ENCODE measurements at regions not wholly inside any gene's neighbourhood (a gene's known extent, or its start where the extent isn't known, plus 50 kb on each side); places are given as distances from the start of the nearest gene placed in this dataset.

DNA sequence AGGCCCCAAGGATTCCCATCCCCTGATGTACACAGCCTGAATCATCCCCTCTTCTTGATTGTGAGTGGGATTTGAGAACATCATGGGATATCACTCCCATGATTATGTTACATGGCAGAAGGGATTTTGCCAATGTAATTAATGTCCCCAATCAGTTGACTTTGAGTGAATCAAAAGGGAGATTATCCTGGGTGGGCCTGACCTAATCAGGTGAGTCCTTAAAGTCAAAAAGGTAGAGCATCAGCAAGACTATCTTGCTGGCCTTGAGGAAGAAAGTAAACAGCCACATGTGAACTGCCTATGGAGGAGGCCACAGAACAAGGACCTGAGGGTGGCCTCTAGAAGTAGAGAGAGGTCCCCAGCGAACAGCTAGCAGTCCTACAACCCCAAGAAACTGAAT lies 203.1 kb upstream of the ATP6AP2 start:
- Histone ChIP-seq H3K4me3 (no peak overlapping the region), H3K9me3 (replicated peaks in 1 of 3) (no peaks in the 10 kb centered on the region), H3K27ac (no peak overlapping the region), H3K4me1 (replicated peaks in 1 of 2) (no peaks in the 10 kb centered on the region), H3K27me3 (no peaks in the 10 kb centered on the region), H3K36me3 (replicated peaks in 1 of 2) (no peaks in the 10 kb centered on the region)
- no peak for DNase-seq
- intact Hi-C loops (cut with DNase I) = no loop called here
- 88 to 100% (median 96%) methylated on average over 1 of the region's 1 CpG for WGBS, 4 donors
- TF ChIP-seq POLR2A (IDR thresholded peaks at IDR 0.05) = no peak
- TF ChIP-seq, protein P1, sequence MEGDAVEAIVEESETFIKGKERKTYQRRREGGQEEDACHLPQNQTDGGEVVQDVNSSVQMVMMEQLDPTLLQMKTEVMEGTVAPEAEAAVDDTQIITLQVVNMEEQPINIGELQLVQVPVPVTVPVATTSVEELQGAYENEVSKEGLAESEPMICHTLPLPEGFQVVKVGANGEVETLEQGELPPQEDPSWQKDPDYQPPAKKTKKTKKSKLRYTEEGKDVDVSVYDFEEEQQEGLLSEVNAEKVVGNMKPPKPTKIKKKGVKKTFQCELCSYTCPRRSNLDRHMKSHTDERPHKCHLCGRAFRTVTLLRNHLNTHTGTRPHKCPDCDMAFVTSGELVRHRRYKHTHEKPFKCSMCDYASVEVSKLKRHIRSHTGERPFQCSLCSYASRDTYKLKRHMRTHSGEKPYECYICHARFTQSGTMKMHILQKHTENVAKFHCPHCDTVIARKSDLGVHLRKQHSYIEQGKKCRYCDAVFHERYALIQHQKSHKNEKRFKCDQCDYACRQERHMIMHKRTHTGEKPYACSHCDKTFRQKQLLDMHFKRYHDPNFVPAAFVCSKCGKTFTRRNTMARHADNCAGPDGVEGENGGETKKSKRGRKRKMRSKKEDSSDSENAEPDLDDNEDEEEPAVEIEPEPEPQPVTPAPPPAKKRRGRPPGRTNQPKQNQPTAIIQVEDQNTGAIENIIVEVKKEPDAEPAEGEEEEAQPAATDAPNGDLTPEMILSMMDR (IDR thresholded peaks at IDR 0.05) = no peak

- TF ChIP-seq, protein P1 (IDR thresholded peaks at IDR 0.05) = no peak
- H3K27me3 ChIP-seq = peaks cover 2% of the 10 kb centered on the region
- no peaks in the 10 kb centered on the region for H3K4me1 ChIP-seq (replicated peaks in 1 of 2)
- no peak for DNase-seq
- H3K27ac ChIP-seq = no peak overlapping the region
- H3K36me3 ChIP-seq (replicated peaks in 1 of 2) = no peaks in the 10 kb centered on the region
- no peaks in the 10 kb centered on the region for H3K9me3 ChIP-seq (replicated peaks in 1 of 3)
- H3K4me3 ChIP-seq = no peak overlapping the region
- 83 to 95% (median 88%) methylated on average over 1 to 2 of the region's 2 CpGs; no CpG with 5 or more reads in 1 of the 4 donors for WGBS, 4 donors
- intact Hi-C loops (cut with DNase I) = no loop called here
Observed at GRCh38 chrX:40374486-40374885, 206.3 kb upstream of the ATP6AP2 start.

DNA sequence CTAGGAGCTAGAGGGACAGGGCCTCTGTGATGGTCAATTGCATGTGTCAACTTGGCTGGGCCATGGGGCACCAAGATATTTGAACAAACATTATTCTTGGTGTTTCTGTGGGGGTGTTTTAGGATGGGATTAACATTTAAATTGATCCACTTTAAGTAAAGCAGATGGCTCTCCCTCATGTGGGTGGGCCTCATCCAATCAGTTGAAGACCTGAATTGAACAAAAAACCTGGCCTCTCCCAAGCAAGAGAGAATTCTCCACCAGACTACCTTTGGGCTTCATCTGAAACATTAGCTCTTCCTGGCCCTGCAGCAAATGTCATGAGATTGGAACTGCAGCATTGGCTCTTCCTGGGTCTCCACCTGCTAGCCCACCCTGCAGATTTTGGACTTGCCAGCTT lies 207.1 kb upstream of the ATP6AP2 start:
- no peak for DNase-seq
- H3K4me3 ChIP-seq = no peak overlapping the region
- H3K27me3 ChIP-seq = peaks cover 2% of the 10 kb centered on the region
- H3K4me1 ChIP-seq (replicated peaks in 1 of 2) = no peaks in the 10 kb centered on the region
- H3K9me3 ChIP-seq (replicated peaks in 1 of 3) = no peaks in the 10 kb centered on the region
- H3K36me3 ChIP-seq (replicated peaks in 1 of 2) = no peaks in the 10 kb centered on the region
- intact Hi-C loops (cut with DNase I) = no loop called here
- no peak for TF ChIP-seq POLR2A (IDR thresholded peaks at IDR 0.05)
- TF ChIP-seq, protein P1 (IDR thresholded peaks at IDR 0.05) = no peak
- no peak overlapping the region for H3K27ac ChIP-seq

DNA sequence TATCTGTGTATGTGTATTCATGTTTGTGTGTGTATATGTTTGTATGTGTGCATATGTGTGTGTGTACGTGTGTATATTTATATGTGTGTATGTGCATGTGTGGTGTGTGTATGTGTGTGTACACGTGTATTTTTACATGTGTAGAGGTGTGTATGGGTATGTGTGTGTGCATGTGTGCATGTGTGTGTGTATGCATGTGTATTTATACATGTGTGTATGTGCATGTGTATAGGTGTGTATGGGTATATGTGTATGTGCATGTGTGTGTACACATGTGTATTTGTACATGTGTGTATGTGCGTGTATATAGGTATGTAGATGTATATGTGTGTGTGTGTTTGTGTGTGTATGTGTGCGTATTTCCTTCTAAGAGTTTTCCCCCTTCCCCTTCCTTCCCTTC lies 207.7 kb upstream of the ATP6AP2 start:
- intact Hi-C loops (cut with DNase I) = no loop called here
- Histone ChIP-seq H3K4me3 (no peak overlapping the region), H3K27me3 (peaks cover 2% of the 10 kb centered on the region), H3K9me3 (replicated peaks in 1 of 3) (no peaks in the 10 kb centered on the region), H3K27ac (no peak overlapping the region), H3K4me1 (replicated peaks in 1 of 2) (no peaks in the 10 kb centered on the region), H3K36me3 (replicated peaks in 1 of 2) (no peaks in the 10 kb centered on the region)
- WGBS, 4 donors = 75 to 90% (median 83%) methylated on average over 4 of the region's 4 CpGs
- DNase-seq = no peak
- TF ChIP-seq, protein P1 (IDR thresholded peaks at IDR 0.05) = no peak
- no peak for TF ChIP-seq POLR2A (IDR thresholded peaks at IDR 0.05)

Data from adrenal gland (tissue), 9 donors.